GM18951 (cell line): ENCODE measurements at regions not wholly inside any gene's neighbourhood (a gene's known extent, or its start where the extent isn't known, plus 50 kb on each side); places are given as distances from the start of the nearest gene placed in this dataset.

Source experiments
- POLR2A ChIP-seq: IDR thresholded peaks from 4 replicates; pipeline ENCODE4 v1.6.1; 2011; ENCODE audit warnings: mild to moderate bottlenecking; ENCODE audit not compliant: insufficient read length, insufficient read depth; ENCODE audit errors: extremely low read depth
- in situ Hi-C: fragments of 300-500 bp; cut with MboI; formaldehyde crosslinking; loops from one replicate; pipeline ENCODE4 v1.12.0; 2022; ENCODE audit warnings: low sequenced_read_pairs, mixed read lengths, inconsistent platforms; ENCODE audit not compliant: unreplicated experiment

DNA sequence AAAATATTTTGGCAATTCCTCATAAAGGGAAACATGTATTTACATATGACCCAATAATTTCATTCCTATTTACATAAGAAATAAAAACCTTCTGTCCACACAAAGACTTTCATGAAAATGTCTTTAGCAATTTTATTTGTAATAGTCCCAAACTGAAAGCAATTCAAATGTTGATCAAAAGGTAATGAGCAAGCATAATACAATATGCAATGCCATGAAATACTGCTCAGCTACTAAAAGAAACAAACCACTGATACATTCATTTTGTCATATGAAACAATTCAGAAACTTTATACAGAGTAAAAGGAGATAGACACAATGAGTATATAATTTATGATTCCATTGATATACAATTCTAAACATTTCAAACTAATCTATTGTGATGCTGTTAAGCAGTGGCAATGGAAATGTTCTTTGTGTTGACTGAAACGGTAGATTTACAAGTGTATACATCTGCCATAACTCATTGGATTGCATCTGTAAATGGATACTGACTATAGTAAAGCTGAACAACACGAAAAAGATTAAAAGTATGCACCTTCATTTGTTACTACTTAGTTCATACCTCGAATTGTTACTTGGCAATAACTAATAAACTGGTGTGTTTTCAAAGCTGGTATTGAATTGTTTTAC, 335.6 kb downstream of the GASK1B start:
- in situ Hi-C loops: no loop called here
- no peak for TF ChIP-seq POLR2A

DNA sequence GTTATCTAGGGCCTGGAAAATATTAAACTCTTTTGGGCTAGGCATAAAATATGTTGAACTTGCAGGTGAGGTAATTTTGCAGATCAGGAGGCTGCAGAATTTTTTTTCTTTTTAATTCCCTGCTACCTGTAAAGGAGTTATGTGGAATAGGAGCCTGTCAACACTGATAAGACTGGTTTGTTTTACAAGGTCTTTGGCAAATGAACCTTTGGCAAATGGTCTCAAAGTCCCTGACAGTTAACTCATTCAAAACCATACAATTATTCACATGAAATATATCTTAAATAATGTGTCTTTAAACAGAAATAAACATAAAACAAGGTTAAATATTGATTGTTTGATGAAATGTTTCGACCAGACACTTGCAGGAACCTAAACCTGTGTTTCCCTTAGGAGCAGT, 340.2 kb downstream of the GASK1B start:
- in situ Hi-C loops: no loop called here
- TF ChIP-seq POLR2A: no peak

DNA sequence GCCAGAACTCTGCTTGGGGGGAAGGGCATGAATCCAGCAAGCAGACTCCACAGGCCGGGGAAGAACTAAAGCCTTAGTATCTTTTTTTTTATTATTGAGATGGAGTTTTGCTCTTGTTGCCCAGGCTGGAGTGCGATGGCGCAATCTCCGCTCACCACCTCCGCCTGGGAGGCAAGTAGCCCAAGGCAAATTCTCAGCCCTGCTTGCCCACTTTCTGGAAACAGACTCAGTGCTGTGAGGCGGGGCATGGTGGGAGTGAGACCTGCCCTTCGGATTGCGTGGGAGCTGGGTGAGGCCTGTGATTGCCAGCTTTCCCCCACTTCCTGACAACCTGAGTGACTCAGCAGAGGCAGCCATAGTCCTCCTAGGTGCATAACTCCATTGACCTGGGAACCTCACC, 348.8 kb downstream of the GASK1B start:
- no peak for TF ChIP-seq POLR2A
- in situ Hi-C loops: no loop called here

DNA sequence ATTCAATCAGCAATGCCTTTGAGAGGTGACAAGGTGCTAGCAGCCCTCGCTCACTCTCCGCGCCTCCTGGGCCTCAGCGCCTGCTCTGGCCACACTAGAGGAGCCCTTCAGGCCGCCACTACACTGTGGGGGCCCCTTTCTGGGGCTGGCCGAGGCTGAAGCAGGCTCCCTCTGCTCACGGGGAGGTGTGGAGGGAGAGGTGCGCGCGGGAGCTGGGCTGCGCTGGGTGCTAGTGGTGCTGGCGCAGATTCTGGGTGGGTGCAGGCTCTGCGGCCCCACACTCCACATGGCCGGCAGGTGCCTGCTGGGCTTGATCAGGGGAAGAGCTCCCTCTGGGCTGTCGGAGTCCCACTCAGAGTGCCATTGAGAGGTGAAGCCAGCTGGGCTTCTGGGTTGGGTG, 351.0 kb downstream of the GASK1B start:
- no peak for TF ChIP-seq POLR2A
- in situ Hi-C loops: no loop called here

DNA sequence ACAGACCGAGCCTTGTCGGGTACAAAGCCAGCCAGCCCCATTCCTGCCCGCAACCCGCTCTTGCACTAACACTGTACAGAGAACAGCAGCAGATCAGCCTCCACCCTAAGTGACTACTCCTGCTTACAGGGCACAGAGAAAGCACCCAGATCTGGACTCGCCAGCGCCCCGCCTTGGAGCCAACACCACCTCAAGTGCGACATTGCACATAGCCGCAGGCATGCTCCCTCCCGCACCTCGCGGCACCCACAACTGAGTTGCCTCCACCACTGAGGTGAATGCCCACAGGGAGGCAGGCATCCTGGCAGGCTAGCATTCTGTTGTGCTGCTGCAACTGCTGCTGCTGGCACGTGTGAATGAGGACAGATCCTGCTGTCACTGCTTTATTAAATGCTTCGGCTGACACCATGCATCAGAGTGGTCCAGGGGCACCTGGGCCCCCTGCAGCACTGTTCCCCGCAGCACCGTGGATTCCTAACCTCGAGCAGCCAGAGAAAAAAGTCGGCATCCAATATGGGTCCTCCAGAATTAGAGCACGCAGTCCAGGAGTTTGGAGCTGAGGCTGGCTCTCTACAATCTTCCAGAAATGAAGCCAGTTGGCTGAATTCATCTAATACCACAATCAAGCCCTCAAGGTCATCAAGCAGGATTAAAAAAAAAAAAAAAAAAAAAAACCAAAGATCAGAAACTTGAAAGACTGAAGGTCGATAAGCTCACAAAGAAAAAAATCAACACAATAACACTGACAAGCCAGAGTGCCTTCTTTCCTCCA, 352.9 kb downstream of the GASK1B start:
- no peak for TF ChIP-seq POLR2A
- in situ Hi-C loops: no loop called here

DNA sequence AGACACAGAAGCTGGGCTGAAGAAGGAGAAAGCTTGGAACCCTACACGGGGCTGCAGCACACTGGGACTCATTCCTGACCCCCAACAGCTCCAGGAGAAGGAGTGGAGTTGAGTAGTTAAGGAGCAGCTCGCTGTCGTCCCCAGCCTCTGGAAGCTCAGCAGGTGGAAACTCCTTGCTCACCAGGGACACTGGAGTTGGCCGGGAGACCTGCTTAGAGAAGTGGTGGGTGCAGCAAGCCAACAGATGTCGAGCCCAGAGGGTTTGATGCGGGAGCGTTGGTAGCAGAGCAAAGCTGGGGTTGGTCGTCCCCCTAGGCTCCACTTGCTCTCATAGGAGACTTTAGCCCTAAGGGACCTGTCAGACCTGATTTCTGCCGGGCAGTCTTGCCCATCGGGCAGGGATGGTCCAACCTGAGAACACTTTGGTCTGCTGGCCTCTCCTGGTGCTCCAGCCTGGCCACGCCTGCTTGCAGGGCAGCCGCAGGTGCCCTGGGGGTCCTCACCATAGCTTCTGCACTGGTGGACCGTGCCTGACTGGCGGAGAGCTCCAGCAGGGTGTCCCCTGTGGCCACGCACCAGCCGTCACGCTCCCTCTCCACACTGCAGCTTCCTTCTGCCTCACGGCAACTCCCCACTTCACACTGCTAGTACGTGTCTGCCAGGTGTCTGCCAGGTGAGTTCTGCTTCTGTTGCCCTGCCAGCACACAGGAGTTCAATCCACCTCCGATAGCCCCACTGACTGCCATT, 353.7 kb downstream of the GASK1B start:
- in situ Hi-C loops: no loop called here
- no peak for TF ChIP-seq POLR2A

DNA sequence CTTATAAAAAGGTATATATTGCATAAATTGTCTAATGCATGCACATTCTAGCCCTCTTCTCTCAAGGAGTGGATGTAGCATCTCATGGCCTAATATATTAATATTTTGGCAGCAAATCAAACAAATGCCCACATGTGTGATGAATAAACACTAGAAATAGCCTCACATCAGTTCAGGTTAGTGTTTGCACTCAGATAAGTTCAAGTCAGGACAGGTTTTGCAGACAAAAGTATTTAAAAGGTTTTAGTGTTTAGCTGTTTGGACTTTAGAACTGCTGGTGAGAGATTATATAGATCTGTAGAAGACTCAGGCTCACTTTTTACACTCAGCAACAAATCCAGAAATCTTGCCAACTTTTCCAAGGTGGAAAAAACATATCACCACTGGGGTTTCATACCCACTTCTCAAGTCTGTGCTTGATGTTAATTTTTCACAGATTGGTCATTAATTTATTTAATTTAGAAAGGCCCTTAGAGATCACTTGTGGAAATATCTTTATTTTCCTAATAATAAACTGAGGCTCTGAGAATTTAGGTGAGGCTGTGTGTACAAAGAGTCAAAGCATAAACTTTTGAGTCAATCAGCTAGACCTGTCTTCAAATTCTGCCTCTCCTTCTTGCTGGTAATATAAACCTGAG, 362.6 kb downstream of the GASK1B start:
- in situ Hi-C loops: no loop called here
- TF ChIP-seq POLR2A: no peak

DNA sequence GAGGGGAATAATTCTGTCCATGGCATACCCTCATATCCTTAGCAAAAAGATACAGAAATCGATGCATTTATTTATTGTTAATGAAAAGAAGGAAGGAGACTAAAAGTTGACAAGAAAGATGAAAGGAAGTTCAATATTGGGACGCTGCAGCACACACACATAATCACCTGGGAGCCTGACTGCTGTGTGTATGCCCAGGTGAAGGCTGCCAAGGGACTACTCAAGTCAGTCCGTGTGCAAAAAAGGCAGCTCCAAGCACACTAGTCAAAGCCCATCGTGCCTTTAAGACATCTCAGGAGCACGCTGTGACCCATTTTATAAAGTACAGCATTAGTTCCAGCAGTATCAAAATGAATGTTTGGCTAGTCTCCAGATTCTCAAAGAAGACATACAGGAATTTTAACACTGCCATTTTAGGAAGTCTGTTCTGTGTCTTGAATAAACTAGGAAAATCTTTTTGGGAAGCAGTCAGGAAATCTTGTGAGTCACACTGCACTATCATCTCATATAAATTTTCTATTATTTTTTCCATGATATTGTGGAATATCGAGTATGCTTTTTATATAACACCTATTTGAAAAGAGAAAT, 363.9 kb downstream of the GASK1B start:
- in situ Hi-C loops: no loop called here
- TF ChIP-seq POLR2A: no peak

DNA sequence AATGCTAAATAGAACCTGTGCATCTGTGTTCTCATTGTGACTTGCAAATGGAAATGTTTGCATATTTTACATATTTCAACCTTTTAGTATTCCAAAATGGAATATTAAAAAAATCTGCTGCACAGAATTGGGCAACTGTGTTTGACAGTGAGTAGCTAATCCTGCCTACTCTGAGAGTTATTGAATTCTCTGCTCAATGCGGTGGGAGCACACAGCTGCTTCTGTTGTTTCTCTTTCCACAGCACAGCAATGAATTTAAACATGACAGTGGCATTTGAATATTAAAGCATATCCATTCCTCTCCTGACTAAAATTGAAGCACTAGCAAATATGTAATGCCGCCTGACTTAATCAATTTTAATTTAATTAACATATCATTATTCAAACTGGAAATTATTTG, 366.6 kb downstream of the GASK1B start:
- in situ Hi-C loops: no loop called here
- TF ChIP-seq POLR2A: no peak

DNA sequence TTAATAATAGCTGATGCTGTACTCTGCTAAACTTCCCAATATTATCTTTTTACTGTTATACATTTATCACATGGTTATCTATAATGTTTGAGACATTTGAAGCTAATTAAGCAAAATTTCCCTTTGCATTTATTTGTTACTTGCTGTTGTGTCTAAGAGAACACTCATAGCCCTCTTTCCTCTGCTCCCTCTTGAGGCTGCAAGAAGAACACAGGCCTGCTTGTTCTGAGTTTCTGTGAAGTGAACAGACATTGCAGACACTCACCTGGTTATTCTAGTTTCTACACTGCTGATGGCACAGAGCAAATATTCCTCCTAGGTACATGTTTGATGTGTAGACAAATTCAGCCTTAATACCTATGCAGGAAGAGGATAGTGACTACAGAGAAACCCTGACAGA, 367.8 kb downstream of the GASK1B start:
- in situ Hi-C loops: no loop called here
- TF ChIP-seq POLR2A: no peak

DNA sequence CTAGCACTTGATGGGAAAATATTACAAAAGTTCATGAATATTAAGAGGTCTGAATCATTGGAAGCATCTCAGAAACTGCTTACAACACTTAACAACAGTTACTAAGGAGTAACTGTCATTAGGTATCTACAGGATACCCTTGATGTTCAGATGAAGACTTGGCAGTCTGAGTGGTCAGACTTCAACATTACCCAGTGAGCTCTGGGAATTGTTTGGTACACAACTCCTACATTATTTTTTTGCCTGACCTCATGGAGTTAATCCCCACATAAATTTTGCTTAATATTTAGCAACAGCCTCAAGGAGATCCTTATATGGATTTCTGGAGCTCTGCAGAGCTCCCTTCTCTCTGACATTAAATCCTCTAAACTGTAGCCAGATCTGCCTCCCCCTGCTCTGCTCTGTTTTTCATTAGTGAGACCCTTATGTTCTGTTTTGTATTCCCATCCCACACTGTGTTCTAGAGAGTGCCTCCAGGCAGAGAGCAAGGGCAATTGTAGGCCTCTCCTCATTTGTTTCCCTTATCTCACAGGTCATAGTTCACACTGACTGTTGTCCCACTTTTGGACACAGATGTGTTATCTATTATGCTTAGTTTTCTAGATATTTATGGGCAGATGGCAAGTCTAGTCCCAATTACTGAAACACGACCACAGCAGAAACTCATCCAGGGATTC, 368.8 kb downstream of the GASK1B start:
- in situ Hi-C loops: no loop called here
- no peak for TF ChIP-seq POLR2A

DNA sequence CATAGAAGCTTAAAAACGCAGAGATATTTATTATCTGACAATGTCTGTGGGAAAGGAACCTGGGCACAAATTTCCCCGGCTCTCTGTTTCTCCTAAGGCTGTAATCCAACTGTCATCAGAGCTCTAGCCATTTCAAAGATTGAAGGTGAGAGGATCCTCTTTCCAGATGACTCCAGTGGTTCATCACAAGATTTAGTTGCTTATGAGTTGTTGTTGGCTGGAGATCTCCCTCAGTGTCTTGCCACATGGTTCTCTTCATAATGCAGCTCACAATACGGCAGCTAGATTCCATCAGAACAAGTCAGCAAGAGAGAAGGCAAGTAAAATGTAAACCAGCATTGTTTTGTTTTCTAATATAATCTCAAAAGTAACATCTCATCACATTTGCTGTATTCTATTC, 369.4 kb downstream of the GASK1B start:
- TF ChIP-seq POLR2A: no peak
- in situ Hi-C loops: no loop called here
